ENCODE measurements at regions not wholly inside any gene's neighbourhood (a gene's known extent, or its start where the extent isn't known, plus 50 kb on each side); places are given as distances from the start of the nearest gene placed in this dataset.

DNA sequence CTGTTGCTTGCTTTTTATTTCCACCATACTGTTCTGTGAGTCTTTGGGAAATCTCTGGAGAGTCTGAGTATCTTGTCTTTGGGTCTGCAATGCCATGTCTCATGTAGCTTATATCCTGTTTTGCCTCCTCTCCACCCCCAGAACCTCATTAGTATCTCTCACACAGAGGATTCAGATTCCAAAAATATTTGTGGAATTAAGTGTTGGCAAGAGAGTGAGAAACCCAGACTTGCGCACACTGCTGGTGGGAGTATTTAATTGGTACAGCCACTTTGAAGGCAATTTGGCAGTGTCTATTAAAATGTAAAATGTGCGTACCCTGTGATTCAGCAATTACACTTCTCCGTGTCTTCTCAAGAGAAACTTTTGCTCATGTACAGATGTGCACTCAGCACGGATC lies 68.6 kb downstream of the ZNF621 start:
- no peak for DNase-seq (ENCODE audit: extremely low spot score)
- ChIA-PET CTCF (no interaction called here), POLR2A (no interaction called here)
- TF ChIP-seq ZNF384 (IDR thresholded peaks at IDR 0.05) (no peak), TARDBP (IDR thresholded peaks at IDR 0.05) (no peak), L3MBTL2 (conservative IDR thresholded peaks at IDR 0.05) (no peak), FOXA1 (IDR thresholded peaks at IDR 0.05) (no peak), SP1 (IDR thresholded peaks at IDR 0.05) (no peak), ELF4 (IDR thresholded peaks at IDR 0.05) (no peak), LEF1 (IDR thresholded peaks at IDR 0.05; ENCODE audit: borderline replicate concordance) (no peak), FOXK2 (IDR thresholded peaks at IDR 0.05) (no peak), FOXM1 (IDR thresholded peaks at IDR 0.05; ENCODE audit: borderline replicate concordance) (no peak), SUZ12 (IDR thresholded peaks at IDR 0.05) (no peak), BHLHE40 (IDR thresholded peaks at IDR 0.05; ENCODE audit: borderline replicate concordance) (no peak), NFRKB (IDR thresholded peaks at IDR 0.05) (no peak), ARNT (IDR thresholded peaks at IDR 0.05) (no peak), CTBP1 (IDR thresholded peaks at IDR 0.05; ENCODE audit: borderline replicate concordance) (no peak), HDGF (IDR thresholded peaks at IDR 0.05; ENCODE audit: borderline replicate concordance) (no peak)
- TF ChIP-seq, protein P1, sequence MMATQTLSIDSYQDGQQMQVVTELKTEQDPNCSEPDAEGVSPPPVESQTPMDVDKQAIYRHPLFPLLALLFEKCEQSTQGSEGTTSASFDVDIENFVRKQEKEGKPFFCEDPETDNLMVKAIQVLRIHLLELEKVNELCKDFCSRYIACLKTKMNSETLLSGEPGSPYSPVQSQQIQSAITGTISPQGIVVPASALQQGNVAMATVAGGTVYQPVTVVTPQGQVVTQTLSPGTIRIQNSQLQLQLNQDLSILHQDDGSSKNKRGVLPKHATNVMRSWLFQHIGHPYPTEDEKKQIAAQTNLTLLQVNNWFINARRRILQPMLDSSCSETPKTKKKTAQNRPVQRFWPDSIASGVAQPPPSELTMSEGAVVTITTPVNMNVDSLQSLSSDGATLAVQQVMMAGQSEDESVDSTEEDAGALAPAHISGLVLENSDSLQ (IDR thresholded peaks at IDR 0.05) = no peak

- no peak for TF ChIP-seq HDGF (IDR thresholded peaks at IDR 0.05; ENCODE audit: borderline replicate concordance)
- no peak for TF ChIP-seq L3MBTL2 (conservative IDR thresholded peaks at IDR 0.05)
- no peak for TF ChIP-seq FOXM1 (IDR thresholded peaks at IDR 0.05; ENCODE audit: borderline replicate concordance)
- TF ChIP-seq FOXA1 (IDR thresholded peaks at IDR 0.05) = no peak
- no peak for TF ChIP-seq SP1 (IDR thresholded peaks at IDR 0.05)
- no peak for TF ChIP-seq SUZ12 (IDR thresholded peaks at IDR 0.05)
- TF ChIP-seq, protein P1 (IDR thresholded peaks at IDR 0.05) = no peak
- ChIA-PET POLR2A (no interaction called here), CTCF (no interaction called here)
- DNase-seq (ENCODE audit: extremely low spot score) = no peak
Measured at GRCh38 chr3:40597441-40597840, 72.7 kb downstream of the ZNF621 start.

- ChIA-PET CTCF (no interaction called here), POLR2A (no interaction called here)
- TF ChIP-seq NFRKB (IDR thresholded peaks at IDR 0.05) = no peak
- TF ChIP-seq SP1 (IDR thresholded peaks at IDR 0.05) = no peak
- TF ChIP-seq CTBP1 (IDR thresholded peaks at IDR 0.05; ENCODE audit: borderline replicate concordance) = no peak
- no peak for TF ChIP-seq HDGF (IDR thresholded peaks at IDR 0.05; ENCODE audit: borderline replicate concordance)
- TF ChIP-seq BHLHE40 (IDR thresholded peaks at IDR 0.05; ENCODE audit: borderline replicate concordance) = no peak
- no peak for TF ChIP-seq ELF4 (IDR thresholded peaks at IDR 0.05)
- TF ChIP-seq SUZ12 (IDR thresholded peaks at IDR 0.05) = no peak
- TF ChIP-seq FOXA1 (IDR thresholded peaks at IDR 0.05) = no peak
- TF ChIP-seq FOXK2 (IDR thresholded peaks at IDR 0.05) = no peak
- no peak for TF ChIP-seq LEF1 (IDR thresholded peaks at IDR 0.05; ENCODE audit: borderline replicate concordance)
- no peak for TF ChIP-seq TARDBP (IDR thresholded peaks at IDR 0.05)
- no peak for TF ChIP-seq FOXM1 (IDR thresholded peaks at IDR 0.05; ENCODE audit: borderline replicate concordance)
- DNase-seq (ENCODE audit: extremely low spot score) = no peak
Measured at GRCh38 chr3:40598338-40598737, 73.6 kb downstream of the ZNF621 start.

- TF ChIP-seq SP1 (IDR thresholded peaks at IDR 0.05) = no peak
- ChIA-PET CTCF (interaction anchor here (0.5 kb wide), 1 partner anchor 14 kb away, joined by 4 read pairs; no protein-coding TSS in a partner anchor), POLR2A (no interaction called here)
- DNase-seq (ENCODE audit: extremely low spot score) = no peak
Measured at GRCh38 chr3:40598962-40599361, 74.2 kb downstream of the ZNF621 start.

GRCh38 chr3:40602778-40603385 lies 78.1 kb downstream of the ZNF621 start:
- TF ChIP-seq BHLHE40 (IDR thresholded peaks at IDR 0.05; ENCODE audit: borderline replicate concordance) (no peak), FOXK2 (IDR thresholded peaks at IDR 0.05) (no peak), ELF4 (IDR thresholded peaks at IDR 0.05) (no peak), SP1 (IDR thresholded peaks at IDR 0.05) (no peak), SUZ12 (IDR thresholded peaks at IDR 0.05) (no peak), LEF1 (IDR thresholded peaks at IDR 0.05; ENCODE audit: borderline replicate concordance) (no peak), NFRKB (IDR thresholded peaks at IDR 0.05) (no peak), FOXM1 (IDR thresholded peaks at IDR 0.05; ENCODE audit: borderline replicate concordance) (no peak), ARNT (IDR thresholded peaks at IDR 0.05) (no peak), FOXA1 (IDR thresholded peaks at IDR 0.05) (no peak), CTBP1 (IDR thresholded peaks at IDR 0.05; ENCODE audit: borderline replicate concordance) (no peak), HDGF (IDR thresholded peaks at IDR 0.05; ENCODE audit: borderline replicate concordance) (no peak), TARDBP (IDR thresholded peaks at IDR 0.05) (no peak), ZNF384 (IDR thresholded peaks at IDR 0.05) (no peak), L3MBTL2 (conservative IDR thresholded peaks at IDR 0.05) (no peak)
- TF ChIP-seq, protein P1 (IDR thresholded peaks at IDR 0.05) = no peak
- POLR2A ChIA-PET = no interaction called here
- CTCF ChIA-PET = no interaction called here
- DNase-seq (ENCODE audit: extremely low spot score) = no peak

DNA sequence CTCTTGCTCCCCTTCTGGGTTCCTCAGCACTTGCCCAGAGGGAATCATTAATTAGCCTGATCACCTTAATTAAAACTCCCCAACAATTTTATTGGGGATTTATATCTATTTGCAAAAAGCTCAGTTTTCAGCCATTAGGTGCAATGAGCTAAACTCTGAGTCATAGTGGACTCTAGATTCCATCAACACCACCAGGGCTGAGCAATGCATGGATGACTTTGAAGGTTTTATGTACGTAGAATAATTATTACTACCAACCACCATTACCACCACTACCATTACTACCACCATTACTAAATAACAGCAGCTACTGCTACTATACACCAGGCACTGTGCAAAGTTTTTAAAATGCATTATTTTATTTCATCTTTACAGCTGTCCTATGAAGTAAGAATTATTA lies 81.2 kb downstream of the ZNF621 start:
- CTCF ChIA-PET = no interaction called here

More for the DNA sequence above, 81.2 kb downstream of the ZNF621 start:
- DNase-seq (ENCODE audit: extremely low spot score) = no peak
- POLR2A ChIA-PET = no interaction called here
- no peak for TF ChIP-seq ARNT (IDR thresholded peaks at IDR 0.05)
- no peak for TF ChIP-seq FOXM1 (IDR thresholded peaks at IDR 0.05; ENCODE audit: borderline replicate concordance)
- TF ChIP-seq BHLHE40 (IDR thresholded peaks at IDR 0.05; ENCODE audit: borderline replicate concordance) = no peak
- TF ChIP-seq CTBP1 (IDR thresholded peaks at IDR 0.05; ENCODE audit: borderline replicate concordance) = no peak
- TF ChIP-seq, protein P1 (IDR thresholded peaks at IDR 0.05) = no peak
- no peak for TF ChIP-seq HDGF (IDR thresholded peaks at IDR 0.05; ENCODE audit: borderline replicate concordance)
- TF ChIP-seq TARDBP (IDR thresholded peaks at IDR 0.05) = no peak
- TF ChIP-seq ELF4 (IDR thresholded peaks at IDR 0.05) = no peak
- TF ChIP-seq FOXA1 (IDR thresholded peaks at IDR 0.05) = no peak
- no peak for TF ChIP-seq SP1 (IDR thresholded peaks at IDR 0.05)
- no peak for TF ChIP-seq LEF1 (IDR thresholded peaks at IDR 0.05; ENCODE audit: borderline replicate concordance)
- TF ChIP-seq SUZ12 (IDR thresholded peaks at IDR 0.05) = no peak
- TF ChIP-seq NFRKB (IDR thresholded peaks at IDR 0.05) = no peak
- TF ChIP-seq FOXK2 (IDR thresholded peaks at IDR 0.05) = no peak
- no peak for TF ChIP-seq L3MBTL2 (conservative IDR thresholded peaks at IDR 0.05)
